ENCODE measurements at regions not wholly inside any gene's neighbourhood (a gene's known extent, or its start where the extent isn't known, plus 50 kb on each side); places are given as distances from the start of the nearest gene placed in this dataset.

DNA sequence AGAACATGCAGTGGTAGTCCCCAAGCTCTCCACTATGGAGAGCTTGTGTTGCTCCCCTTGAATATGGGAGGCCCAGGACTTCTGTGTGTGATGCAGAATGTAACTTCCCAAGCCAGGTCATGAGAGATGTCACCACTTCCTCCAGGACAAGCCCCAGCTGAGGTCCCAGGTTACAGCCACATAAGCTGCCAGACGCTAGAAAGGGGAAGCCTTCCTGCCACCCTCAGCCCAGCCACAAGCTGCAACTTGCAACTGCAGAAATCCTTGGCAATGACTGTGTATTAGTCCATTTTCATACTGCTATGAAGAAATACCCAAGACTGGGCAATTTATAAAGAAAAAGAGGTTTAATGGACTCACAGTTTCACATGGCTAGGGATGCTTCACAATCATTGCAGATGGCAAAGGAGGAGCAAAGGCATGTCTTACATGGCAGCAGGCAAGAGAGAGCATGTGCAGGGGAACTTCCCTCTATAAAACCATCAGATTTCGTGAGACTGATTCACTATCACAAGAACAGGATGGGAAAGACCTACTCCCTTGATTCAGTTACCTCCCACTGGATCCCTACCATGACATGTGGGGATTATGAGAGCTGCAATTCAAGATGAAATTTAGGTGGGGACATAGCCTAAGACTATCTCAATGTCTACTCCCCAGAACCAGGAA is 91.5 kb upstream of the DHX15 start:
- no peak overlapping the region for H3K4me2 ChIP-seq
- no peaks in the 10 kb centered on the region for H3K4me1 ChIP-seq (ENCODE audit: low read depth, poor library complexity, severe bottlenecking)
- no peak overlapping the region for H3K9ac ChIP-seq
- no peak for TF ChIP-seq CTCF (conservative IDR thresholded peaks at IDR 0.05; ENCODE audit: low read depth, low read length)
- no peaks in the 10 kb centered on the region for H4K20me1 ChIP-seq (ENCODE audit: insufficient read depth)
- no peaks in the 10 kb centered on the region for H3K27me3 ChIP-seq (ENCODE audit: insufficient read depth, low read depth)
- H3K27ac ChIP-seq = no peak overlapping the region
- no peak overlapping the region for H3K4me3 ChIP-seq (IDR thresholded peaks at IDR 0.05; ENCODE audit: insufficient read depth, low read depth, low read length)
- H2AFZ ChIP-seq (ENCODE audit: low read depth) = no peak overlapping the region
- no peaks in the 10 kb centered on the region for H3K36me3 ChIP-seq (ENCODE audit: insufficient read depth)
- H3K79me2 ChIP-seq (ENCODE audit: insufficient read depth, low read depth) = no peaks in the 10 kb centered on the region

GRCh38 chr4:24677909-24678308 is 93.6 kb upstream of the DHX15 start:
- Histone ChIP-seq H3K4me3 (IDR thresholded peaks at IDR 0.05; ENCODE audit: insufficient read depth, low read depth, low read length) (no peak overlapping the region), H3K4me1 (ENCODE audit: low read depth, poor library complexity, severe bottlenecking) (no peaks in the 10 kb centered on the region), H3K4me2 (no peak overlapping the region), H3K27me3 (ENCODE audit: insufficient read depth, low read depth) (no peaks in the 10 kb centered on the region), H3K79me2 (ENCODE audit: insufficient read depth, low read depth) (no peaks in the 10 kb centered on the region), H4K20me1 (ENCODE audit: insufficient read depth) (no peaks in the 10 kb centered on the region), H3K9ac (no peak overlapping the region), H3K36me3 (ENCODE audit: insufficient read depth) (no peaks in the 10 kb centered on the region), H3K27ac (no peak overlapping the region), H2AFZ (ENCODE audit: low read depth) (no peak overlapping the region)
- TF ChIP-seq CTCF (conservative IDR thresholded peaks at IDR 0.05; ENCODE audit: low read depth, low read length) = no peak

DNA sequence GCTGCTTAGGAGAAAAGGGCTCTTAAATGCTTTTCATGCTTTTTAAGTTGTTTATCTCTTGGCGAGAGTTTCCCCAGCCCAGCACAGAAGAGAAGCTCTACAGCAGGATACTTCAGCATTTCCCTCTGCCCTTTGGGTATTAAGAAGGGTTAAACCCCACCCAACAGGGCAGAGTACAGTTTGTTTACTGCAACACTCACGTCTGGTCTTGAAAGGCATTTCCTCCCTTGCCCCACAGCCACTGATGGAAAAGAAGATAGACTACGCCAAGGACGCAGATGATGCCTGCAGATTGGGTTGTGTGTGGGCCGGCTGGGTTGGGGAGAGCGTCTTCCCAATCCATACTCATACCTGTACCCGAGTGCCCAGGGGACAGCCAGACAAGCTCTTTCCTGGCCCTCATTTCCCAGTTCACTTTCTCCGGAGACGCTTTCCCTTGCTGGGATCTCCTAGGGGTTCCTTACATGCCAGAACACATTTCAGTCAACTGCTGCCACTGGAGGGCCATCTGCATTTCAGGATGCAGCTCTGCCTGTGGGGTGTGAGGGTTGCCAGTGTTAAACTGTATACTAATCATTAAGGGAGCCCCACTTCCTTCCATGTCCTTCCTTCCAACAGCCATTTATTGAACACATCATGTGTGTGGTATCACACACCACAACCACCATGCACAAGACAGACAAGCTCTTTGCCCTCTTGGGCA is 96.5 kb upstream of the DHX15 start:
- H3K4me2 ChIP-seq = no peak overlapping the region
- H3K4me3 ChIP-seq (IDR thresholded peaks at IDR 0.05; ENCODE audit: insufficient read depth, low read depth, low read length) = no peak overlapping the region
- H3K27me3 ChIP-seq (ENCODE audit: insufficient read depth, low read depth) = no peaks in the 10 kb centered on the region
- no peak for TF ChIP-seq CTCF (conservative IDR thresholded peaks at IDR 0.05; ENCODE audit: low read depth, low read length)
- no peak overlapping the region for H2AFZ ChIP-seq (ENCODE audit: low read depth)
- H3K9ac ChIP-seq = no peak overlapping the region
- H3K27ac ChIP-seq = no peak overlapping the region
- no peaks in the 10 kb centered on the region for H3K4me1 ChIP-seq (ENCODE audit: low read depth, poor library complexity, severe bottlenecking)
- no peaks in the 10 kb centered on the region for H3K79me2 ChIP-seq (ENCODE audit: insufficient read depth, low read depth)
- no peaks in the 10 kb centered on the region for H4K20me1 ChIP-seq (ENCODE audit: insufficient read depth)
- H3K36me3 ChIP-seq (ENCODE audit: insufficient read depth) = no peaks in the 10 kb centered on the region

DNA sequence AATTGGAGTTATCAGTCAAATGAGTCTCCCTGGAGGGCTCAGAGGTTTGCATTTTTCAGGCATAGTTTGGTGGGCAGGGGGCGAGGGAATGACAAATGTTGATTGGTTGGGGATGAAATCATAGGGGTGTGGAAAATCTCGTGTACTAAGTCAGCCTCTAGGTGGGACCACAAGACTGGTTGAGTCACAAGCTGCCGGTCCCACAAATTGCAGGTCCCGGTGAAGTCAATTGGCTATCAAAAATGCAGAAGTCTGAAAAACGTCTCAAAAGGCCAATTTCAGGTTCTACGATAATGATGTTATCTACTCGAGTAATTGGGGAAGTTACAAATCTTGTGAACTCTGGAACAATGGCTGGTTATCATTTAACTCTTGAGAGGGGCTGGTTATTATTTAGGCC is 98.8 kb upstream of the DHX15 start:
- Histone ChIP-seq H3K27me3 (ENCODE audit: insufficient read depth, low read depth) (no peaks in the 10 kb centered on the region), H2AFZ (ENCODE audit: low read depth) (no peak overlapping the region), H3K9ac (no peak overlapping the region), H3K79me2 (ENCODE audit: insufficient read depth, low read depth) (no peaks in the 10 kb centered on the region), H3K4me1 (ENCODE audit: low read depth, poor library complexity, severe bottlenecking) (no peaks in the 10 kb centered on the region), H3K4me3 (IDR thresholded peaks at IDR 0.05; ENCODE audit: insufficient read depth, low read depth, low read length) (no peak overlapping the region), H3K27ac (no peak overlapping the region), H4K20me1 (ENCODE audit: insufficient read depth) (no peaks in the 10 kb centered on the region), H3K4me2 (no peak overlapping the region), H3K36me3 (ENCODE audit: insufficient read depth) (no peaks in the 10 kb centered on the region)
- TF ChIP-seq CTCF (conservative IDR thresholded peaks at IDR 0.05; ENCODE audit: low read depth, low read length) = no peak

Measured in KMS-11 (cell line).